Prostate gland (tissue), 2 donors: ENCODE measurements at regions not wholly inside any gene's neighbourhood (a gene's known extent, or its start where the extent isn't known, plus 50 kb on each side); places are given as distances from the start of the nearest gene placed in this dataset.

ENCODE experiments used
- DNase-seq: peaks from one replicate; pipeline ENCODE4 v3.0.0-alpha.2; 2019; ENCODE audit warnings: low spot score
- H3K27ac ChIP-seq, 2 donors: fragments of 200-600 bp; sonication (generic); 2 replicates each; pipeline ENCODE4 v1.5.1; 2017 to 2019
- H3K27me3 ChIP-seq: fragments of 200-600 bp; sonication (generic); replicated peaks from 2 replicates; pipeline ENCODE4 v1.5.1; 2019; ENCODE audit not compliant: insufficient read depth
- H3K36me3 ChIP-seq, 2 donors: fragments of 200-600 bp; sonication (generic); 1 replicate in 1 of 2; 2 replicates in 1 of 2; pipeline versions ENCODE4 v1.5.1 to v1.8.1; 2017 to 2019
- H3K4me1 ChIP-seq: fragments of 200-600 bp; sonication (generic); replicated peaks from 2 replicates; pipeline ENCODE4 v1.5.1; 2019
- H3K4me3 ChIP-seq, 2 donors: fragments of 200-600 bp; sonication (generic); 2 replicates each; pipeline ENCODE4 v1.5.1; 2017 to 2019
- H3K9me3 ChIP-seq: fragments of 200-600 bp; sonication (generic); 2 replicates; pipeline ENCODE4 v1.5.1; 2017
- POLR2A ChIP-seq: fragments of 450-650 bp; IDR thresholded peaks from one replicate; pipeline ENCODE4 v1.6.1; 2016; ENCODE audit warnings: antibody characterized with exemption, mild to moderate bottlenecking
- POLR2AphosphoS5 ChIP-seq: sonication (generic); formaldehyde crosslinking; IDR thresholded peaks from one replicate; pipeline ENCODE4 v1.6.1; 2017; ENCODE audit warnings: antibody characterized with exemption
- WGBS: methylation state at CpG from one replicate; pipeline ENCODE4 v1.1.5; 2018; 5-methylcytosine and 5-hydroxymethylcytosine counted together
- intact Hi-C: fragments of 100-400 bp; cut with DNase I; formaldehyde crosslinking; loops from one replicate; pipeline ENCODE4 v1.14.2; 2022
- TF ChIP-seq, protein P1 (sequence below), 4 experiments: fragments of 200-600 bp in 2 of 4; fragments of 450-650 bp in 2 of 4; sonication (generic) in 2 of 4; IDR thresholded peaks; 1 replicate in 3 of 4; 2 replicates in 1 of 4; pipeline ENCODE4 v1.5.1; 2016 to 2019; ENCODE audit warnings: antibody characterized with exemption in 4 of 4, mild to moderate bottlenecking in 2 of 4, moderate library complexity in 2 of 4

- WGBS, result 83% methylated on average over 2 of the region's 2 CpGs
Measured at GRCh38 chr2:123093199-123093598, 931.9 kb upstream of the CNTNAP5 start.

GRCh38 chr2:123095219-123095835 is 929.8 kb upstream of the CNTNAP5 start:
- Histone ChIP-seq H3K27ac (no peak overlapping the region), H3K9me3 (no peaks in the 10 kb centered on the region), H3K36me3 (no peaks in the 10 kb centered on the region), H3K4me3 (no peak overlapping the region), H3K27me3 (no peaks in the 10 kb centered on the region), H3K4me1 (no peaks in the 10 kb centered on the region)
- no peak for DNase-seq
- intact Hi-C loops, result no loop called here
- 88% methylated on average over 13 of the region's 13 CpGs for WGBS
- TF ChIP-seq POLR2A (no peak), POLR2AphosphoS5 (no peak)
- TF ChIP-seq, protein P1, sequence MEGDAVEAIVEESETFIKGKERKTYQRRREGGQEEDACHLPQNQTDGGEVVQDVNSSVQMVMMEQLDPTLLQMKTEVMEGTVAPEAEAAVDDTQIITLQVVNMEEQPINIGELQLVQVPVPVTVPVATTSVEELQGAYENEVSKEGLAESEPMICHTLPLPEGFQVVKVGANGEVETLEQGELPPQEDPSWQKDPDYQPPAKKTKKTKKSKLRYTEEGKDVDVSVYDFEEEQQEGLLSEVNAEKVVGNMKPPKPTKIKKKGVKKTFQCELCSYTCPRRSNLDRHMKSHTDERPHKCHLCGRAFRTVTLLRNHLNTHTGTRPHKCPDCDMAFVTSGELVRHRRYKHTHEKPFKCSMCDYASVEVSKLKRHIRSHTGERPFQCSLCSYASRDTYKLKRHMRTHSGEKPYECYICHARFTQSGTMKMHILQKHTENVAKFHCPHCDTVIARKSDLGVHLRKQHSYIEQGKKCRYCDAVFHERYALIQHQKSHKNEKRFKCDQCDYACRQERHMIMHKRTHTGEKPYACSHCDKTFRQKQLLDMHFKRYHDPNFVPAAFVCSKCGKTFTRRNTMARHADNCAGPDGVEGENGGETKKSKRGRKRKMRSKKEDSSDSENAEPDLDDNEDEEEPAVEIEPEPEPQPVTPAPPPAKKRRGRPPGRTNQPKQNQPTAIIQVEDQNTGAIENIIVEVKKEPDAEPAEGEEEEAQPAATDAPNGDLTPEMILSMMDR (IDR thresholded peaks at IDR 0.05), result no peak

More at GRCh38 chr2:123093199-123093598, 931.9 kb upstream of the CNTNAP5 start:
- DNase-seq, result no peak
- Histone ChIP-seq H3K4me1 (no peaks in the 10 kb centered on the region), H3K27ac (no peak overlapping the region), H3K4me3 (no peak overlapping the region), H3K9me3 (no peaks in the 10 kb centered on the region), H3K36me3 (no peaks in the 10 kb centered on the region), H3K27me3 (no peaks in the 10 kb centered on the region)
- TF ChIP-seq, protein P1 (IDR thresholded peaks at IDR 0.05), result no peak
- TF ChIP-seq POLR2AphosphoS5 (no peak), POLR2A (no peak)
- intact Hi-C loops, result no loop called here

GRCh38 chr2:123098619-123099018 is 926.5 kb upstream of the CNTNAP5 start:
- H3K27me3 ChIP-seq, result no peaks in the 10 kb centered on the region
- H3K27ac ChIP-seq, result no peak overlapping the region
- TF ChIP-seq POLR2A (no peak), POLR2AphosphoS5 (no peak)
- TF ChIP-seq, protein P1 (IDR thresholded peaks at IDR 0.05), result no peak
- no peak overlapping the region for H3K4me3 ChIP-seq
- no peaks in the 10 kb centered on the region for H3K36me3 ChIP-seq
- no peak for DNase-seq
- H3K9me3 ChIP-seq, result no peaks in the 10 kb centered on the region
- H3K4me1 ChIP-seq, result no peaks in the 10 kb centered on the region
- intact Hi-C loops, result no loop called here

DNA sequence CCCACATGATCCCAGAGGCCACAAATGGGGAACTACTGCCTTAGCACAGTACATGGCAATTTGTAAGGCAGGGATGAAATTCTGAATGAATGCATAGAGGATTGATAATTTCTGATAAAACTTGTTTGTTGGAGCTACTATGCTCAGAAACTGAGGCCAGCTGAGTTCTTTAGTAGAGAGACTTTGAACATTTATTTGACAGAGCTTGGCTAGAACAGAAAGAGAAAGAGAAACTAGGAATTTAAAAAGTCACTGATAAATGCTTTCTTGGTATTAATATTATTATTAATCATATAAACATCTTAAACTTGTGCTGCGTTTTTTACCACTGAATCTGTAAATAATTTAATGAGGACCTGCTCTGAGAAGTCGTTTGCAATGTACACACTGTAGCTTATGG is 923.7 kb upstream of the CNTNAP5 start:
- TF ChIP-seq POLR2AphosphoS5 (no peak), POLR2A (no peak)
- TF ChIP-seq, protein P1 (IDR thresholded peaks at IDR 0.05), result no peak
- 18% methylated on average over 2 of the region's 2 CpGs for whole genome bisulfite sequencing
- DNase-seq, result no peak
- Histone ChIP-seq H3K36me3 (no peaks in the 10 kb centered on the region), H3K27ac (no peak overlapping the region), H3K9me3 (no peaks in the 10 kb centered on the region), H3K4me1 (no peaks in the 10 kb centered on the region), H3K4me3 (no peak overlapping the region), H3K27me3 (no peaks in the 10 kb centered on the region)
- intact Hi-C loops, result no loop called here

- H3K27me3 ChIP-seq, result no peaks in the 10 kb centered on the region
- no peak overlapping the region for H3K27ac ChIP-seq
- intact Hi-C loops, result no loop called here
- 36% methylated on average over 2 of the region's 2 CpGs for WGBS
- no peak overlapping the region for H3K4me3 ChIP-seq
- H3K36me3 ChIP-seq, result no peaks in the 10 kb centered on the region
- DNase-seq, result no peak
- no peaks in the 10 kb centered on the region for H3K9me3 ChIP-seq
- TF ChIP-seq POLR2AphosphoS5 (no peak), POLR2A (no peak)
- TF ChIP-seq, protein P1 (IDR thresholded peaks at IDR 0.05), result no peak
- H3K4me1 ChIP-seq, result no peaks in the 10 kb centered on the region
Measured at GRCh38 chr2:123103902-123104301, 921.2 kb upstream of the CNTNAP5 start.
